OCI-LY3 (cell line): ENCODE measurements at regions not wholly inside any gene's neighbourhood (a gene's known extent, or its start where the extent isn't known, plus 50 kb on each side); places are given as distances from the start of the nearest gene placed in this dataset.

Experiments
- CTCF ChIP-seq: fragments of 200-600, 300-600 bp; sonication (generic); IDR thresholded peaks from 2 replicates; pipeline ENCODE4 v1.5.1; 2014; ENCODE audit warnings: antibody characterized with exemption, low read length, low read depth
- EZH2phosphoT487 ChIP-seq: fragments of 200-600 bp; shearing (Covaris generic); IDR thresholded peaks from 2 replicates; pipeline ENCODE4 v1.6.1; 2018; ENCODE audit warnings: antibody characterized with exemption, mixed run types, low read depth

DNA sequence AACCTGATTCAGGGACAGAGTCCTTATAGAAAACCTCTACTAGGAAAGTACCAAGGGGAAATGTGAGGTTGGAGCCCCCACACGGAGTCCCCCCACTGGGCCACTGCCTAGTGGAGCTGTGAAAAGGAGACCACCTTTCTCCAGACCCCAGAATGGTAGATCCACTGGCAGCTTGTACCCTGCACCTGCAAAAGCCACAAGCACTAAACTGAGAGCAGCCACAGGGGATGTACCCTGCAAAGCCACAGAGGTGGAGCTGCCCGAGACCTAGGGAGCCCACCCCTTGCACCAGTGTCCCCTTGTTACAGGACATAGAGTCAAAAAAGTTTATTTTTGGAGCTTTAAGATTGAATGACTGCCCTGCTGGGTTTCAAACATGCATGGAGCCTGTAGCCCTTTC lies 87.2 kb upstream of the KCNMA1 start:
- TF ChIP-seq CTCF: no peak
- TF ChIP-seq EZH2phosphoT487: no peak
